NCI-H1417 treated with DMSO at 0.1 percent for 48 hours (cell line): ENCODE measurements at regions not wholly inside any gene's neighbourhood (a gene's known extent, or its start where the extent isn't known, plus 50 kb on each side); places are given as distances from the start of the nearest gene placed in this dataset.
A peak's percentile ranks its signal among the peaks of the same experiment; 100 is the strongest.

Source experiments
- DNase-seq: peaks from one replicate; lab custom pipeline; 2025; lab: John Stamatoyannopoulos, UW

- peak; percentile 19 for DNase-seq
These were observed 106.1 kb upstream of the RFLNA start for GRCh38 chr12:124188561-124189405.

DNA sequence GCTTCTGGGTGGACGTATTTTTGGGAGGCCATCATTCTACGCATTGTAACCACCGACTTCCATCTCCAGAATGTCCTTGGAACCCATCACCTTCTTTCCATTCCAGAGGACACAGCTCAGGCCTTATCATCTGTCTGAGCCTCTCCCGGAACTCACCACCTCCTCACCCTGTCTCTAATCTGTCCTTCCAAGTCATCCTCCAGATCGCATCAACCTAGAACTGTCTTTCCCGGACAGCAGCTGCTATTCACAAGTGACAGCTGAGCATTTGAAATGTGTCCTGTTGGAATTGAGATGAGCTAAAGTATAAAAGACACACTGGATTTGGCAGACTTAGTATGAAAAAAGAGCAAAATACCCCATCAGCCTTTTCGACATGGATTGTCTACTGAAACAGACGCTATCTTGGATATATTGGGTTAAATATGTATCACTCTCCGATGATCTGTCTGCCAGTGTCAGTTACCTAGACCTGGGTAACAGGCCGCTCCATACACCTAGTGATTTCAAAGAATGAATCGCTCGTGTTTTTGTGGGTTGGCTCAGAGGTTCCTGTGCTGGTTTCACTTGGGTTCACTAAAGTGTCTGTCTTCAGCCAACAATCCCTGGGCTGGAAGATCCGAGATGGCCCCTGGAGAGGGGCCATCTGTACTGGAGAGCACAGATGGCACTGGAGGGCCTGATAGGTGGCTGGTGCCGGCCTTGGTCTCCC is 104.4 kb upstream of the RFLNA start:
- no peak for DNase-seq

DNA sequence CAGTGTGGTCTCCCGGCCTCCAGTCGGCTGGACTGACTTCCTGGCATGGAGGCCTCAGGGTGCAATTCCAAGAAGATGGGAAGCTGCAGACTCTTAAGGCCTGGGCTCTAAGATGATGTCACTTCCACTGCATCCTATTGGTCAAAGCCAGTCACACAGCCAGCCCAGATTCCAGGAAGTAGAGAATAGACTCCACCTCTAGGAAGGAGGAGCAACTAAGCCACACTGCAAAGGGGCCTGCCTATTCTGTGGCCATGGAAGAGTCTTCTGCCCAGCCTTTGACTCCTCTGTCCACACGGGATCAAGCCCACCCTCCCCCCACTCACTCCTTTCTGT is 103.9 kb upstream of the RFLNA start:
- no peak for DNase-seq

GRCh38 chr12:124191966-124192365 is 102.9 kb upstream of the RFLNA start:
- no peak for DNase-seq

DNA sequence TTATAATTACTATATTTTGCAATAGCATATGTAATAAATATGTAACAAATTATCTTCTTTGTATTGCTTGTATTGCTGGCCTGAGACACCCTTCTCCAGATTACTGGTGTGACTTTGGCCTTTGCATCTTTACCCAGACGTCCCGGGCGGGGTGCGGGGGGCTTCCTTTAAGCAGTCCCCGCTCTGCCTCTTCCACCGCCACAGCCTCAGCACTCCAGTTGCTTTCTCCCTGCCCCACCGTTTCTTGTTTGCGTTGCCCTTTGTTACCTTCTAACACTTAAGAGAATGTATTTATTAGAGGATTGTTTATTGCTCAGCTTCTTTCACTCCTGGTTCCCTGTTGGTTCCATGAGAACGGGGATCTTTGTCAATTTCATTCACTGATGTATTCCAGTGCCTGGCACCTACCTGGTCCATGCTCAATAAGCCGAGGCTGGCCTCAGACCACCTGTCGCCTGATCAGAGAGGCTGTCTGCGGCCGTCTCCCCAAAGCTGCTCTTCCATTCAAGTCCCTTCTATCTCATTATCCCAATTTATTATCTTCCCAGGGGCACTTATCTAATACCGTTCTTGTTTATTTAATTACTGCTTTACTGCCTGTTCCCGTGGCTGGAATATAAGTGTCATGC is 100.5 kb upstream of the RFLNA start:
- no peak for DNase-seq

GRCh38 chr12:124194893-124195566 is 99.9 kb upstream of the RFLNA start:
- no peak for DNase-seq

GRCh38 chr12:124195567-124195942 is 99.3 kb upstream of the RFLNA start:
- DNase-seq, result no peak

DNA sequence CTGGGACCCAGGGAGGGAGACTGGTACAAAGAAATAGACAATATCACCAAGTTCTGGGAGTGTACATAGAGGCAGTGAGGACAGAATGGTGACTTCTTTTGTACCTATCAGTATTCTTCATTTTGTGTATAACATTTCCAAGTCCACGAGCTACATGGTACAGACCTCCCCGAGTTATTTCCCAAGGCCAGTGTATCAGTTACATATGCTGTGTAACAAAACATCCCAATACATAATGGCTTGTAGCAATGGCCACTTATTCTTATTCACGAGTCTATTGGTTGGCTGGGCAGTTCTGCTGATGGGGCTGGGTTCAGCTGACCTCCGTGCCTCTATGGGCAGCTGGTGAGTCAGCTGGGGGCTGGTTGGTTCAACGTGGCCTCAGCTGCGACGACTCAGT is 98.7 kb upstream of the RFLNA start:
- DNase-seq, result no peak

- no peak for DNase-seq
These were observed 93.6 kb upstream of the RFLNA start for GRCh38 chr12:124201248-124201647.

DNA sequence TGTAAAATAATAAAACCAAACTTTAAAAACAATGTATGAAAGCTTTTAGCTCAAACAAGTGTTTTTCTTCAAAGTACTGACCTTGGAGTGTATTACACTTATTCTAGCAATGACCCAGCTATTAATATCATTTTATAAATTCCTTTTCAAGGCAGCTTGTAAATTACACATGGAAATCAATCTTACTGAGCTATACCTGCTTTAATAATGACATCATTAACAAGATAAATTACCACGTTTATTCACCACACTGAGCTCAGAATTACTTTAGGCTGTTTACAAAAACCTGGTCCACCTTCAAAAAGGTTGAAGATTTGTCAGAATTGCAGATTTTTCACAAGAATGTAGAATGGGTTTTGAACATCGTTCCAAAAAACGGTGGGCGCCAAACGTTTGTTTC is 91.7 kb upstream of the RFLNA start:
- no peak for DNase-seq

- no peak for DNase-seq
These were observed 89.5 kb upstream of the RFLNA start for GRCh38 chr12:124205405-124205804.

DNA sequence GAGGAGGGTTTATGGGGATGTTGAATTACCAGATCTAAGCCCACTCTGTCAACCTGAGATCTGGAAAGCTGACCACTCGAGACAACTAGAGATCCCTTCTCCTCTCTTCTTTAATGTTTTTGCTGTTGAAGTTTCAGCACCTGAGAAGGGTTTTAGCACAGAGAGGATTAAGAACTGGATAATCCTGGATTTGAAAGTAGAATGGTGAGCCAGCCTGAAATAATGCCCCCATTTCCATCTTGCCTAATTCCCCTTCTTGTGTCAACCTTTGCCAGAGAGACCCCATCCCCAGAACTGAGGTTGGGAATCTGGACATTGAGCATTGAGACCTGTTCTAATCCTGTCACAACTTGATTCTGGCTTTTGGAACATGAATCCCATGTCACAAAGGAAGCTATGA is 87.8 kb upstream of the RFLNA start:
- no peak for DNase-seq

GRCh38 chr12:124207617-124208016 is 87.3 kb upstream of the RFLNA start:
- no peak for DNase-seq

DNA sequence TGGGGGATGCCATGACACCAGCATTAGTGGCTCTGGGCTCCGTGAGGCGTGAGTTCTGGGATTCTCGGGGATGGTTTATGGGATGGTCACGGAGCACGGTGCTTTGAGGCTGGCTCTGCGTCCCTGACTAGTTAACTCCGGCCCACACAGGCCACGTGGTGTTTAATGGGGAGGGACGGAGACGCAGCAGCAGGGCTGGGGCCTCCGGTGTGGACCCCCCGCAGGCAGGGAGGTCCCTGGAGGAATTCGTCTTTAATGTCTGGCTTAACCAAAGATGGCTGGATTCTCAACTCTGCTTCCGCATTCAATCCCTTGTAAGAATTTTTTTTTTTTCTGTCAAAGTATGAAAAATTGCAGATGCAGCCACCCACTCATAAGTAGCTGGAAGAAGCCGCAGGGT is 86.4 kb upstream of the RFLNA start:
- no peak for DNase-seq

DNA sequence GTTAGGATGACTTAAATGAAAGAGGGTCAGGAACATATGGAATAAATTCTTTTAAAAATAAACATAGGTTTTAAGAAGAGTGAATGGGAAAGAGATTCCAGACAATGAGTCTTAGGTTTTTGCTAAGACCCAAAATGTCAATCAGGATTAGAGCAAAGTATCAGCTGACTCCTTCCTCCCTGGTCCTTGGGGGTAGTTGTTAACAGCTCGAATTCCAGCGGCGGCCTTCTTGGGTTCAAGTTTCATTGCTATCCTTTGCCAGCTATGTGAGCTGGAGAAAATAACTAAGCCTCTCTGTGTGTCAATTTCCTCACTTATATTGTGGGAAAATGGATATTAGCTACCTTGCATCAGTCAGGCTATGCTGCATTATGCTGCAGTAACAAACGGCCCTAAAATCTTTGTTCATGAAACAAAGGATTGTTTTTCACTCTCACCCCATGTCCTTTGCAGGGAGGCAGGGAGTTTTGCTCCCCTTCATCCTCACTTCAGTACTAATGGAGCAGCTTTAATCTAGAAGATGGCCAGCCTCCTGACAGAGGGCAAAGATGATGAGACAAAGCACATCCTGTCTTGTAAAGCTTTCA is 83.8 kb upstream of the RFLNA start:
- no peak for DNase-seq

GRCh38 chr12:124211753-124212152 is 83.1 kb upstream of the RFLNA start:
- DNase-seq, result no peak

GRCh38 chr12:124213666-124214347 is 81.1 kb upstream of the RFLNA start:
- no peak for DNase-seq

DNA sequence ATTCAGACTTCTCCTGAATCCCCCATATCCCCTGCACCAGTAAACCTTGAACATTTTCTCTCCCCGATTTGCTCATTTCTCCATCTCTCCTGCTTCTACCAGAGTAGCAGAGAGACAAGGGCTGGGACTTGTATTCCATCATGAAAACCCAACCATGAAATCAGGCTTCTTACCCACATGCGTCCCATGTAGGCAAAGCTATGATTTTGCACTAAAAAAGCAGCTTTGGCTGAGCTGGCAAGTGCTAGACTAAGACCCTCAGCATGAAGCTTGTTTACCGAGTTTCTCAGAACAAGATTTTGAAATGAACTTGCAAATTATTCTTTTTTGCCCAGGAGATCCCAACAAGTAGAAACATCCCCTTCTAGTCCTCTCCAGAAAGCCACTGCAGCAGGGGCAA is 80.3 kb upstream of the RFLNA start:
- no peak for DNase-seq

- no peak for DNase-seq
These were observed 77.9 kb upstream of the RFLNA start for GRCh38 chr12:124216966-124217365.

- DNase-seq, result peak; percentile 38
These were observed 77.2 kb upstream of the RFLNA start for GRCh38 chr12:124217508-124218242.

DNA sequence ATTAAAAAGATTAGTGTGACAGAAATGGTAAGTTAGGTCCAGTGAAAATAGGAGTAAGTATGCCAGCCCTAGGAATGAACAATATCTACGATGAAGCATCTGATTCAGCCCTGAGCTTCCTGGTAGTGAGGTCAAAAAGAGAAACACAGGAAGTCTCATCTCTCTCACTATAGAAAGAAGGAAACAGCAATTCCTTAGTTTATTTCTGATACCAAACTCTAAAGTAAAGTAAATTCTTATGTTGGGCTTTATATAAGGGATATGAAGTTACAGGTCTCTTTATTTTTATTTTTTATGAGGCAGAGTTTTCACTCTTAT is 76.7 kb upstream of the RFLNA start:
- DNase-seq, result no peak
